ENCODE measurements at regions not wholly inside any gene's neighbourhood (a gene's known extent, or its start where the extent isn't known, plus 50 kb on each side); places are given as distances from the start of the nearest gene placed in this dataset.
"Not testable (repeated sequence)": the region's sequence is repeated elsewhere in the genome, so short reads cannot be mapped to it uniquely, and the experiment has no call there.

- no peak for DNase-seq
Measured at GRCh38 chr2:136291871-136292270, 173.9 kb upstream of the CXCR4 start.

GRCh38 chr2:136290326-136290725 lies 172.4 kb upstream of the CXCR4 start:
- no peak for DNase-seq

- DNase-seq: no peak
Measured at GRCh38 chr2:136288249-136288648, 170.3 kb upstream of the CXCR4 start.

GRCh38 chr2:136286423-136286822 lies 168.5 kb upstream of the CXCR4 start:
- DNase-seq: no peak

- no peak for DNase-seq
Measured at GRCh38 chr2:136284226-136285119, 166.5 kb upstream of the CXCR4 start.

DNA sequence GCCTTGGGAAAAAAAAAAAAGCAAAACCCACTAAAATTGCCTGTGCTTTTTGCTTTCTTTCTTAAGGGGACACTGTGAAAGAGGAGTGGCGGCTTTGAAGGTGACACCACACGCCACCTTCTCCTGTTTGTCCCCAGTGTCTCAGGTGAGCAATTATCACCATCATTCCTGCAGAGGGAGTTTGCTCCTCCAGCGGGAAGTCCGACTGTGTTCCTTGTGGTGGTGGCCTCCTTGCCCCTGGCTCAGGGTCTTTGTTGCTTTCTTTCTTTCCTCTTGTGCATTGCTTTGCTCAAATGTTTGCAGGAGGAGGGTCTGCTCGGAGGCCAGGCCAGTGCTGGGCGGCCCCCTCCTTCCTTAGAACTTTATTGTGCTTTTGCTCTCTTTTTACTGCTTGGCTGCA lies 164.3 kb upstream of the CXCR4 start:
- no peak for DNase-seq

DNA sequence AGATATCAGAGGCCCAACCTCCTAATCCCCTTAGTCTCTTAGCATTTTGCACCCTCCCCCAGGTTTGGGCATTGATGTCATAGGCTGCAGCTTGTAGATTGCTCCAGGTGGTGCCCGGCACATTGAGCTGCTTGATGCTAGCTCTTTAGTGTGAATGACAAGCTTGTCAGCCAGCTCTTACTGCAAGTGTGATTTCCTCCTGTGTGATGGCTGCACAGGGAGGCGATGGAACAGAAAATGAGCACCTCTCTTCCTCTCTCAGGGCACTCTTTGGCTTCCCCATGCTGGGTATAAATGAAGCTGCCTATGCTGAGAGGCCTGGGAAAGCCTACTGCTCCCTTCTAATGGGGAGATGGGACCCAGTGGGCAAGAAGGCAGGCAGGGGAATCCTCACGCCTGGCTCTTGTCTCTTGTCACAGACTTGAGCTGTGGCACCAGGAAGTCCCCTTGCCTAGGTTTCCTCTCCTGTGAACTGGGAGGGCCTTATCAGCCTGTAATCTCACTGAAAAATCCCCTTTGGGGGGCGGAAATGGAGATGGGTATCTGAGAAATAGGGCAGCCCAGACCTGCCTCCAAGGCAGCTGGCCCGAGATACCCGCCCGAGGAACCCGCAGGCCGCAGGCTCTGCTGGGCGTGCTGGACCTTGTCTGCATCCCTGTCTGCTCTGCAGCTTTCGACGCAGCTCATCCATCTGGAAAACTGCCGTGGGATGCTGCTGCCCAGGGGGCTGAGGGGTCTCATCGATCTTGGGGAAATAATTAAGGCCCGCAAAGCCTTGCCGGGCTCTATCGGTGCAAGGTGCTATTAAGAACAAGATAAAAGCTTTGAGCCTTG lies 163.5 kb upstream of the CXCR4 start:
- no peak for DNase-seq

- DNase-seq: not testable (repeated sequence)
Measured at GRCh38 chr2:136266346-136266745, 148.4 kb upstream of the CXCR4 start.

GRCh38 chr2:136259551-136259950 lies 141.6 kb upstream of the CXCR4 start:
- DNase-seq: no peak

DNA sequence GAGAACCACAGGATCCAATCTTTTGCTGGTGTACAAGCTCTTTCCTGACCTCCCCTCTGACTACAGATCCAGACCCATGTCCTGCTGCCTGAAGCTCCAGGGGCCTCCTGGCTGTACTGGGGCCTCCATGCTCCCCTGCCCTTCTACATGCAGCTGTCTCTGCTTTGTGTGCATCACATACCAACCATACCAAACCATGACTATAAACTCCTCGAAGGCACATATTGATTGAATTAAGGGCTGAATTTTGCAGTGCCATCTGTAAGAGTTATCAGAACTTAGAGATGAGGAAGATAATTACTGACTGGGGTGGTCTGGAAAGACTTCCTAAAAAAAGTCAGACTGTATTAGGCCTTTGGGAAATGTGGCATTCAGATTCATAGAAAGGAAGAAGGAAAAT lies 139.9 kb upstream of the CXCR4 start:
- DNase-seq: no peak

DNA sequence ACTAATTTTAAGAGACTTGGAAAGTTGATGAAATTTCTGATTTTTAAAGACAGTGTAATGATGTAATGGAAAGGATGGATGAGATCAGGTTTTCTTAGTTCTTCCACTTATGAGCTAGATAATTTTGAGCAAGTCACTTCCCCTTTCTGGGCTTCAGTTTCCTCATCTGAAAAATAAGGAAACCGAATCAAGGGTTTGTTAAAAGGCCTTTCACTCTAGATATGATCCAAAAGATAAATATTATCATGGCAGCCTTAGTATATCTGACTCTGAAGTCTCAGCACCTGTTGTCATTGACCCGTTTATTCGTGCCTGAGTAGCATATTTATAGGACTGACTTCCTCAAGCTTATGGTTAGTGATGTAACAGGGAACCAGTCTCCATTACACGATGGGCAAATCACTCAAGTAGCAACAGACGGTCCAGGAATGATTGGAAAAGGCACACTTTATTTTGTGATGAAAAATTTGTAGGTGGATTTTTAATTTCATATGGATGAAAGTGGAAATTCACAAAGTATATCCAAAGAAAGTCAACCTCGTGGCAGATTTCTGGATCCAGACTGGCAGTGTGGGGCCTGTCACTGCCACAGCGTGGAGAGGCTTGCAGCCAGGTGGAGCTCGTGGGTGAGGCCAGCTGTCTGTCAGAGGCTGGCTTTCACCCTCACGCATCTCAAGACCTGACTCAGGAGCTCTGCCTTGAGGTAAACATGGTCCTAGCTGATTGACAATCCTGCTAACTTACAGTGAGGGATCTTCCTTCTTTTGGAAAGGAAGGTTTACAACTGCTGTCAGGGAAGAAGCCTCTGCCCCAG lies 137.9 kb upstream of the CXCR4 start:
- DNase-seq: no peak

DNA sequence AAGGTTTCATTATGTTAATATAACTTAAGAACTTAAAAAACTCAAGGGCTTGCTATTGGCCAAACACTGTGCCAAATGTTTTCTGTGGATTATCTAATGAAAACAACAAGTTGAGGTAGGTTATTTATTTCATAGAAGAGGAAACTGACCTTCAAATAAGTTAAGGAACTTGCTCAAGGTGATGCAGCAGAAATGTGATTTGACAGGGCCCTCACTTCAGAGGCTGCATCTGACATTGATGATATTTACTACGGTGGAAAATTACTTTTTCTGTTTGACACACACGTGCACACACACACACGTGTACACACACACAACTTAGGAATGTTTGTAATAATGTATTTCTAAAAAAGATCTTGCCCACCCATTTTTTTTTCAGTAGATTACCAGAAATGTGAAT lies 137.2 kb upstream of the CXCR4 start:
- no peak for DNase-seq

DNA sequence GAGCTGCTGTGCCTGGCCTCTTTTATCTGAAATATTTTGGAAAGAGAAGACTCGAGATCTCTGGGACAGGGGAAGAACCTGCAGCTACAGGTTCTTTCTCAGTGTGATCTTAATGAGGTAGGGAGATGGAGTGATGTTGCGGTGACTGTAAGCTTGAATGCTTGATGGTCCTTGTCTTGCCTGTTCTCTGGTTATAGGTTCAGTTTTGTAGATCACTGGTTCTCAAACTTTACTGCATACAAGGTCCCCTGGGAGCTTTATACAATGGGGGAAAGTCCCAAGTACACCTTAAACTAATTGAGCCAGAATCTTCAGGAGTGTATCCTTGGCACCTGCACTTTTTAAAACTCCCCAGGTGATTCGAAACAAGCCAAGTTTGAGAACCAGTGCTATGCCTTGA lies 136.7 kb upstream of the CXCR4 start:
- no peak for DNase-seq

DNA sequence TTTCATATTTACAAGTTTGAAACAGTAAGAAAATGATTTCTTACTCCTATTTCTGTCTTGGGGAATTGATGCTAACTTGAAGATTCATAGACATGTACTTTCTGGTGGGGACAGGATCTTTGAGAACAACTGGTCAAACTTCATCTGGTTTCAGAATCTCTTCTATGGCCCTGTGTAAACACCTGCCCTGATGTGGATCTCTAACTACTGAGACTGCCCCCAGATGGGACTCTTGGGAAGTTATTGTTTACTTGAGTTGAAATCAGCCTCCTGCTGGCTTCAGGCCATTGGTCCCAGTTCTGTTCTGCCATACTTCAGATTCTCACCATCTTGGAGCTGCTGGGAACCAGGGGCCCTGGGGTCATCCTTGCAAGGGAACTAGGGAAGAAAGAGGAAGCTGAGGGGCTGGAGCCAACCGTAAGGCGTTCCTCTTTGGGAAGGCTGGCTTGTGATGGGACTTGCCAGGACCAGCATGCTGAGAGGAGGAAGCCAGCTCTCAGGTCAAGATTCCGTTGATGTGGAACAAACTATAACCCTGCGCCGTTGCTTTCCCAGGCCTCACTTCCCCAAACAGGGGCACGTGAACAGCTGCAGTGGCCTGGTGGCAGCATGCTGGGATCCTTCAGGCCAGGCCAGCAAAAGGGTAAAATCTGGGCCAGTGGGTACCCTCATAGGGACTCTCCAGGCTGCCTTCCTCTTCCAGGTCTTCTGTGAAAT lies 135.5 kb upstream of the CXCR4 start:
- peak in 9 of 58 donors; percentile 10 to 34 (median 19) for DNase-seq

DNA sequence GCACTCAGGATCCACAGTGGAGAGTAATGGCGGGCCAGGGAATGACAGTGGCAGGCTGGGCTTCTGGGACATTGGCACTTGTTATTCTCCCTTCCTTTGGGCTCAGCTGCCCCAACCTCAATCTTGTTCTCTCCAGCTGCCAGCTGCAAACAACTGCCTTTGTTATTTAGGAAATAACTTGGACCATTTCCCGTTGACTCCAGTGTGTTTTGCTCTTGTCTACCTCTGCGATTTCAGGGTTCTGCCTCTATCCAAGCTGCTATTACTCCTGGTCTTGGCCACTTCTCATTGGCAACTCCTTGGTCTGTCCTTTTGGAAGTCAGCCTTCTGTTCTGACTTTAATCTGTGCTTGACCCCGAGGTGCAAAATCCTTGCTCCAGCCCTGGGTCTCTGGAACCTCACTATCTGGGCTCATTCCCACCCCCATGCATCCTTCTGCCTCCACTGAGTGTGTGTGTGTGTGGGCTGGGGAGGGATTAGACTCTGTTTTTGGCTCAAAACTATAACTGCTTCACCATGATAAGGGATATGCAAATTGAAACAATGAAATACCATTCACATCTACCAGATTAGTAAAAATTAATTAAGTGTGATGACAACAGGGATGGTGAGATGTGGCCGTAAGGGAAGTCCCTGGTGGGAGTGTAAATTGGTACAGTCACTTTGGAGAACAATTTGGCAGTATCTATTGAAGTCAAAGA lies 134.1 kb upstream of the CXCR4 start:
- DNase-seq: no peak

GRCh38 chr2:136251197-136251884 lies 133.4 kb upstream of the CXCR4 start:
- DNase-seq: no peak

- DNase-seq: no peak
Measured at GRCh38 chr2:136250131-136250530, 132.2 kb upstream of the CXCR4 start.

DNA sequence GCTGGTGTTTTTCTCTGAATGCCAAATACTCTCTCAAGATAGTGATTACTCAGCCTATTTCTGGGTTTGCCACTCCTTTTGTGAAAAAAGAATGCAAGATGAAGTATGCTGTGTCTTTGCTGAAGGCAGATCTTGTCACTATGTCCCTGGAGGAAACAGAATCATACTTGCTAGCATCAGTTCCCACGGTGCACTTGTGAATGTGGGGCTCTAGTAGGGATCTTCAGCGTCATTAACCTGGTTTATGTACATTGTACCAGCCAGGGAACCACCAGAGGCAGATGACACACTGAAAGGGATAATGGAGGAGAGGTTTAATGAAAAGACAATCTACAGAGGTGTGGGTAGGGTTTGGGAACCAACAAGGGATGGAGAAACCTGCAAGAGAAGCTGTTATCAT lies 131.0 kb upstream of the CXCR4 start:
- DNase-seq: peak in 1 of 58 donors; percentile 21

DNA sequence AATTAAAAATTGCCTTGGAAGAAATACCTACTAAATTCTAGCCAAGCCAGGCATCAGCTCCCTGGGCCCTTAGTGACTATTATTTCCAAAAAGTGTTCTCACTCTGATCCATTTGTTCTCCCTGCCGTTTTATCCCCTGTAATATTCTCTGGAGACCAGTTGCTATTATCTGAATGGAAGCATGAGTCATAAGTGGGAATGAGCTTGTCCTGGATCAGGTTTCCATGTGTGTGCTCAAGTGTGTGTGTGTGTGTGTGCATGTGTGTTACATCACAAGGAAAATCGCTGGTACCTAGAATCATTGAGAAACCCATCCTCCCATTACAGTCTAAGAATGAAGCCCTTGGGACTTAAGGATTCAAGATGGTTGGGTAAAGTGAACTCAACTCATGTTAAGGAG lies 130.3 kb upstream of the CXCR4 start:
- no peak for DNase-seq

All from anterior cingulate cortex (tissue), 58 donors.